ENCODE measurements at regions not wholly inside any gene's neighbourhood (a gene's known extent, or its start where the extent isn't known, plus 50 kb on each side); places are given as distances from the start of the nearest gene placed in this dataset.

DNA sequence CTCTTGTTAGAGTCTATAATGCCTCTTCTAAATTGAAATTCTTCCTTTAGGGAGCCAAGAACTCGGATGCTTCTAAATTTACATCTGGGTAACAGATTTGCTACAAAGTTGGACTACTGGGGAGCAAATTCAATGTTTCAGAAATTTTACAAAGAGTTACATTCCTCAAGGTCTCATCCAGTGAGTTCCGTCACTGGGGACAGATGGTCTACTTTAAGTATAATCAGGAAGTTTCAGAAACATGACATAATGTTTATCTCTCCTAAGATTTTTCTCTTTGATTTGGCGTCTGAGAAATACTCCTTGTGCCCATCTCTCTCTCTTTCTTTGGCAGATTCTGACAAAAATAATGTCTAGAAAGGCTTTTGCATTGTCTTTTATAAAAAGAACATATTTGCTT is 81.5 kb upstream of the MBNL2 start:
- H3K9me3 ChIP-seq = no peaks in the 10 kb centered on the region
- ATAC-seq (no peak), DNase-seq (ENCODE audit: low read depth in 1 of 2, low spot score in 1 of 2) (no peak), FAIRE-seq (no peak)
- ChIA-PET CTCF (interaction anchor here (0.9 kb wide), 1 partner anchor 15 kb away, joined by 3 read pairs; no protein-coding TSS in a partner anchor), POLR2A (no interaction called here)
- H3K4me3 ChIP-seq = no peak overlapping the region
- H3K4me2 ChIP-seq = peak overlapping the region; percentile 68
- peak overlapping the region; percentile 44 to 80 for H3K27ac ChIP-seq
- H3K4me1 ChIP-seq = peaks cover 36% of the 10 kb centered on the region
- 59% methylated on average over 3 of the region's 3 CpGs for WGBS (ENCODE audit: missing lambda C conversion rate)
- TF ChIP-seq EP300 (IDR thresholded peaks at IDR 0.05) = no peak
- no peak for TF ChIP-seq RFX5 (IDR thresholded peaks at IDR 0.05)
- no peak for TF ChIP-seq HES2 (IDR thresholded peaks at IDR 0.05)
- no peak for TF ChIP-seq SMC3 (IDR thresholded peaks at IDR 0.05)
- TF ChIP-seq KDM1A (IDR thresholded peaks at IDR 0.05; ENCODE audit: low read depth) = no peak
- TF ChIP-seq, protein P1, sequence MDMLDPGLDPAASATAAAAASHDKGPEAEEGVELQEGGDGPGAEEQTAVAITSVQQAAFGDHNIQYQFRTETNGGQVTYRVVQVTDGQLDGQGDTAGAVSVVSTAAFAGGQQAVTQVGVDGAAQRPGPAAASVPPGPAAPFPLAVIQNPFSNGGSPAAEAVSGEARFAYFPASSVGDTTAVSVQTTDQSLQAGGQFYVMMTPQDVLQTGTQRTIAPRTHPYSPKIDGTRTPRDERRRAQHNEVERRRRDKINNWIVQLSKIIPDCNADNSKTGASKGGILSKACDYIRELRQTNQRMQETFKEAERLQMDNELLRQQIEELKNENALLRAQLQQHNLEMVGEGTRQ (IDR thresholded peaks at IDR 0.05) = no peak
- TF ChIP-seq EHF (CRISPR knock-in tag; IDR thresholded peaks at IDR 0.05) = no peak
- TF ChIP-seq, protein P2, sequence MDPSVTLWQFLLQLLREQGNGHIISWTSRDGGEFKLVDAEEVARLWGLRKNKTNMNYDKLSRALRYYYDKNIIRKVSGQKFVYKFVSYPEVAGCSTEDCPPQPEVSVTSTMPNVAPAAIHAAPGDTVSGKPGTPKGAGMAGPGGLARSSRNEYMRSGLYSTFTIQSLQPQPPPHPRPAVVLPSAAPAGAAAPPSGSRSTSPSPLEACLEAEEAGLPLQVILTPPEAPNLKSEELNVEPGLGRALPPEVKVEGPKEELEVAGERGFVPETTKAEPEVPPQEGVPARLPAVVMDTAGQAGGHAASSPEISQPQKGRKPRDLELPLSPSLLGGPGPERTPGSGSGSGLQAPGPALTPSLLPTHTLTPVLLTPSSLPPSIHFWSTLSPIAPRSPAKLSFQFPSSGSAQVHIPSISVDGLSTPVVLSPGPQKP (IDR thresholded peaks at IDR 0.05; ENCODE audit: low read depth, low read length) = no peak
- no peak for TF ChIP-seq KDM5A (IDR thresholded peaks at IDR 0.05)
- no peak for TF ChIP-seq RNF2 (IDR thresholded peaks at IDR 0.05; ENCODE audit: borderline replicate concordance, low read depth)
- TF ChIP-seq NPAS2 (CRISPR knock-in tag; IDR thresholded peaks at IDR 0.05; ENCODE audit: borderline replicate concordance) = no peak

DNA sequence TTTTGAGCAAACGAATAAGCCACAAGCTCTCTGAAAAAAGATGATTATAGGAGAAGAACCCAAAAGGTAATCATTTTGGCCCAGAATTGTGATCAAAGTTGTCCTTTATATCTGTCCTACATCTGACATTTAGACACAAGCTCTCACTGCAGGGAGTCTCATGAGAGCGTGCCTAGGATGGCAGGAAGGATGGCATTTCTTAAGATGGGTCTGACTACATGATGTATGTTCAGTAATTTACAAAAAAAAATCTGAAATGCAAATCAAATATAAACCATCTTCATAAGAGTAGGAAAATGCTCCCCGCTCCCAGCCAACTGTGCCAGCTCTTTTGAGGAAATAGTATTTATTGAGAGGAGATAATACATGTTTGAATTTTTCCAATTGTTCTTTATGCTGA is 81.0 kb upstream of the MBNL2 start:
- Histone ChIP-seq H3K4me2 (peak overlapping the region; percentile 68), H3K4me3 (no peak overlapping the region), H3K4me1 (peaks cover 32% of the 10 kb centered on the region), H3K27ac (peak overlapping the region; percentile 44 to 80), H3K9me3 (no peaks in the 10 kb centered on the region)
- ChIA-PET POLR2A (interaction anchor here (0.9 to 2.1 kb wide), 5 partner anchors 31 to 292 kb away, joined by 3 to 6 read pairs (median 4); partner anchors contain the start of genes MBNL2 and RAP2A), CTCF (interaction anchor here (0.8 to 2.3 kb wide), 5 partner anchors 16 to 204 kb away, joined by 3 to 7 read pairs (median 3); no protein-coding TSS in a partner anchor)
- DNase-seq (ENCODE audit: low read depth in 1 of 2, low spot score in 1 of 2) (peak in 1 of 2 experiments; percentile 8), FAIRE-seq (no peak), ATAC-seq (peak; percentile 23 to 26; a peak in 2 of 6 replicates)
- WGBS (ENCODE audit: missing lambda C conversion rate) = 31% methylated on average over 3 of the region's 3 CpGs
- TF ChIP-seq BCL3 (IDR thresholded peaks at IDR 0.05) (no peak), CEBPB (IDR thresholded peaks at IDR 0.05) (no peak), E2F6 (IDR thresholded peaks at IDR 0.05; ENCODE audit: borderline replicate concordance, low read depth) (no peak)
- TF ChIP-seq, protein P3, sequence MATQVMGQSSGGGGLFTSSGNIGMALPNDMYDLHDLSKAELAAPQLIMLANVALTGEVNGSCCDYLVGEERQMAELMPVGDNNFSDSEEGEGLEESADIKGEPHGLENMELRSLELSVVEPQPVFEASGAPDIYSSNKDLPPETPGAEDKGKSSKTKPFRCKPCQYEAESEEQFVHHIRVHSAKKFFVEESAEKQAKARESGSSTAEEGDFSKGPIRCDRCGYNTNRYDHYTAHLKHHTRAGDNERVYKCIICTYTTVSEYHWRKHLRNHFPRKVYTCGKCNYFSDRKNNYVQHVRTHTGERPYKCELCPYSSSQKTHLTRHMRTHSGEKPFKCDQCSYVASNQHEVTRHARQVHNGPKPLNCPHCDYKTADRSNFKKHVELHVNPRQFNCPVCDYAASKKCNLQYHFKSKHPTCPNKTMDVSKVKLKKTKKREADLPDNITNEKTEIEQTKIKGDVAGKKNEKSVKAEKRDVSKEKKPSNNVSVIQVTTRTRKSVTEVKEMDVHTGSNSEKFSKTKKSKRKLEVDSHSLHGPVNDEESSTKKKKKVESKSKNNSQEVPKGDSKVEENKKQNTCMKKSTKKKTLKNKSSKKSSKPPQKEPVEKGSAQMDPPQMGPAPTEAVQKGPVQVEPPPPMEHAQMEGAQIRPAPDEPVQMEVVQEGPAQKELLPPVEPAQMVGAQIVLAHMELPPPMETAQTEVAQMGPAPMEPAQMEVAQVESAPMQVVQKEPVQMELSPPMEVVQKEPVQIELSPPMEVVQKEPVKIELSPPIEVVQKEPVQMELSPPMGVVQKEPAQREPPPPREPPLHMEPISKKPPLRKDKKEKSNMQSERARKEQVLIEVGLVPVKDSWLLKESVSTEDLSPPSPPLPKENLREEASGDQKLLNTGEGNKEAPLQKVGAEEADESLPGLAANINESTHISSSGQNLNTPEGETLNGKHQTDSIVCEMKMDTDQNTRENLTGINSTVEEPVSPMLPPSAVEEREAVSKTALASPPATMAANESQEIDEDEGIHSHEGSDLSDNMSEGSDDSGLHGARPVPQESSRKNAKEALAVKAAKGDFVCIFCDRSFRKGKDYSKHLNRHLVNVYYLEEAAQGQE (IDR thresholded peaks at IDR 0.05) = no peak

Data from A549 (cell line).